B cell (primary cell): ENCODE measurements at regions not wholly inside any gene's neighbourhood (a gene's known extent, or its start where the extent isn't known, plus 50 kb on each side); places are given as distances from the start of the nearest gene placed in this dataset.

Source experiments
- ATAC-seq: fragments of 200-7000 bp; cut with Tn5 transposase; one replicate; pipeline ENCODE4 v1.10.0; 2021; ENCODE audit warnings: low read depth, mild to moderate bottlenecking, moderate number of reproducible peaks, moderate library complexity
- CTCF ChIA-PET: fragments of 350-600 bp; sonication (Branson Sonifier 250); formaldehyde crosslinking; loops from one replicate; lab custom pipeline; 2021; ENCODE audit warnings: antibody characterized with exemption, inconsistent platforms; lab: Charles Lee
- POLR2A ChIA-PET: fragments of 350-600 bp; sonication (Branson Sonifier 250); formaldehyde crosslinking; loops from one replicate; lab custom pipeline; 2021; ENCODE audit warnings: antibody characterized with exemption; lab: Charles Lee
- DNase-seq: peaks from one replicate; pipeline ENCODE4 v3.0.0; 2013
- H2AFZ ChIP-seq: 2 replicates; pipeline ENCODE4 v1.6.1; 2012; ENCODE audit warnings: mild to moderate bottlenecking, low read depth, low read length; ENCODE audit not compliant: insufficient read depth, poor library complexity, severe bottlenecking
- H3K27ac ChIP-seq, 2 donors: 1 replicate in 1 of 2; 2 replicates in 1 of 2; pipeline ENCODE4 v1.5.1; 2012 to 2013; ENCODE audit warnings: low read length in 2 of 2, mild to moderate bottlenecking in 2 of 2, moderate library complexity in 1 of 2
- H3K27me3 ChIP-seq, 4 experiments: fragments of 200-600 bp in 1 of 4; sonication (generic) in 1 of 4; replicated peaks in 1 of 4; 1 replicate in 2 of 4; 2 replicates in 2 of 4; pipeline versions ENCODE4 v1.6.1 to v1.7.0; 2013 to 2016; ENCODE audit warnings: low read length in 3 of 4, mild to moderate bottlenecking in 2 of 4, mixed read lengths in 1 of 4, moderate library complexity in 1 of 4; ENCODE audit not compliant: insufficient read depth in 4 of 4, control insufficient read depth in 3 of 4; ENCODE audit errors: control extremely low read depth in 1 of 4
- H3K36me3 ChIP-seq, 2 experiments: replicated peaks in 1 of 2; 1 replicate in 1 of 2; 2 replicates in 1 of 2; pipeline versions ENCODE4 v1.6.1 to v1.7.1; 2013; ENCODE audit warnings: low read length in 1 of 2; ENCODE audit not compliant: insufficient read depth in 2 of 2, control insufficient read depth in 1 of 2; ENCODE audit errors: control extremely low read depth in 1 of 2, extremely low read depth in 1 of 2
- H3K4me1 ChIP-seq, 2 donors: fragments of 200-600 bp in 1 of 2; sonication (generic) in 1 of 2; 1 replicate in 1 of 2; 2 replicates in 1 of 2; pipeline versions ENCODE4 v1.5.1 to v1.6.1; 2013 to 2017; ENCODE audit warnings: low read length in 2 of 2; ENCODE audit not compliant: control insufficient read depth in 2 of 2, insufficient read depth in 2 of 2
- H3K4me2 ChIP-seq: replicated peaks from 2 replicates; pipeline ENCODE3; 2012; ENCODE audit warnings: mild to moderate bottlenecking, low read depth, low read length; ENCODE audit not compliant: poor library complexity, severe bottlenecking
- H3K4me3 ChIP-seq, 5 experiments: fragments of 200-600 bp in 1 of 5; sonication (generic) in 1 of 5; 1 replicate in 3 of 5; 2 replicates in 2 of 5; pipeline versions ENCODE4 v1.5.1 to v1.7.0; 2011 to 2016; ENCODE audit warnings: low read length in 4 of 5, mild to moderate bottlenecking in 4 of 5, low read depth in 2 of 5, control low read depth in 1 of 5, moderate library complexity in 1 of 5; ENCODE audit not compliant: insufficient read depth in 1 of 5; ENCODE audit errors: control extremely low read depth in 1 of 5, extremely low read depth in 1 of 5
- H3K79me2 ChIP-seq: fragments of 200-600 bp; sonication (generic); one replicate; pipeline ENCODE4 v1.6.0; 2016; ENCODE audit warnings: low read length; ENCODE audit not compliant: control insufficient read depth, insufficient read depth
- H3K9ac ChIP-seq: fragments of 200-600 bp; sonication (generic); 2 replicates; pipeline ENCODE4 v1.6.1; 2017; ENCODE audit warnings: mild to moderate bottlenecking, low read length, moderate library complexity
- H3K9me3 ChIP-seq, 3 donors: one replicate each; pipeline versions ENCODE4 v1.6.1 to v1.7.1; 2013; ENCODE audit warnings: low read length in 2 of 3; ENCODE audit not compliant: control insufficient read depth in 2 of 3, insufficient read depth in 1 of 3; ENCODE audit errors: control extremely low read depth in 1 of 3
- H4K20me1 ChIP-seq: 2 replicates; pipeline ENCODE4 v1.6.0; 2012; ENCODE audit warnings: mild to moderate bottlenecking, low read length; ENCODE audit not compliant: insufficient read depth, control insufficient read depth, poor library complexity, severe bottlenecking
- H3K27ac Mint-ChIP-seq: one replicate; pipeline ENCODE4 v1.8.0; 2021; ENCODE audit warnings: mixed read lengths
- H3K27me3 Mint-ChIP-seq: one replicate; pipeline ENCODE4 v1.8.0; 2021; ENCODE audit warnings: mixed read lengths
- H3K4me1 Mint-ChIP-seq: one replicate; pipeline ENCODE4 v1.8.0; 2021; ENCODE audit warnings: mixed read lengths
- H3K4me3 Mint-ChIP-seq: one replicate; pipeline ENCODE4 v1.8.0; 2021; ENCODE audit warnings: mixed read lengths
- H3K9me3 Mint-ChIP-seq: one replicate; pipeline ENCODE4 v1.8.0; 2022; ENCODE audit warnings: mixed read lengths; ENCODE audit not compliant: insufficient read depth
- CTCF ChIP-seq: fragments of 200-600 bp; IDR thresholded peaks from one replicate; pipeline ENCODE4 v1.8.0; 2022; ENCODE audit warnings: antibody characterized with exemption, mild to moderate bottlenecking
- EZH2 ChIP-seq: IDR thresholded peaks from 2 replicates; pipeline ENCODE4 v1.6.1; 2012; ENCODE audit warnings: borderline replicate concordance, low read depth, mild to moderate bottlenecking, moderate library complexity, low read length; ENCODE audit not compliant: insufficient read depth, poor library complexity, severe bottlenecking
- WGBS: methylation state at CpG from one replicate; pipeline ENCODE4 v1.1.5; 2013; ENCODE audit warnings: missing lambda C conversion rate; ENCODE audit not compliant: insufficient coverage; 5-methylcytosine and 5-hydroxymethylcytosine counted together
- intact Hi-C: fragments of 100-400 bp; cut with micrococcal nuclease; formaldehyde crosslinking; loops from one replicate; pipeline ENCODE4 v1.10.0; 2022

- ATAC-seq, result no peak
- Mint-ChIP-seq H3K27ac (no peak overlapping the region), H3K4me1 (no peaks in the 10 kb centered on the region), H3K27me3 (no peaks in the 10 kb centered on the region), H3K9me3 (peaks cover 11% of the 10 kb centered on the region), H3K4me3 (no peak overlapping the region)
- POLR2A ChIA-PET, result no interaction called here
- no peaks in the 10 kb centered on the region for H4K20me1 ChIP-seq
- WGBS, result 89% methylated on average over 4 of the region's 4 CpGs
- H3K27ac ChIP-seq, result no peak overlapping the region
- no peak overlapping the region for H3K4me2 ChIP-seq
- no peak overlapping the region for H2AFZ ChIP-seq
- no peaks in the 10 kb centered on the region for H3K4me1 ChIP-seq
- intact Hi-C loops, result no loop called here
- no peaks in the 10 kb centered on the region for H3K79me2 ChIP-seq
- TF ChIP-seq EZH2 (no peak), CTCF (no peak)
- H3K9ac ChIP-seq, result no peak overlapping the region
- CTCF ChIA-PET, result no interaction called here
- H3K36me3 ChIP-seq, result no peaks in the 10 kb centered on the region
- no peaks in the 10 kb centered on the region for H3K27me3 ChIP-seq
- H3K4me3 ChIP-seq, result no peak overlapping the region
- no peak for DNase-seq
- peaks cover 0 to 11% (median 0%) of the 10 kb centered on the region in 3 donors for H3K9me3 ChIP-seq
These were observed 609.5 kb upstream of the CDH4 start for GRCh38 chr20:60642541-60642940.

GRCh38 chr20:60648556-60648955 lies 603.5 kb upstream of the CDH4 start:
- ChIA-PET CTCF (no interaction called here), POLR2A (no interaction called here)
- no peak overlapping the region for H3K4me3 ChIP-seq
- intact Hi-C loops, result no loop called here
- no peaks in the 10 kb centered on the region for H3K27me3 ChIP-seq
- no peaks in the 10 kb centered on the region for H3K4me1 ChIP-seq
- no peak overlapping the region for H3K27ac ChIP-seq
- Mint-ChIP-seq H3K4me1 (no peaks in the 10 kb centered on the region), H3K9me3 (peaks cover 16% of the 10 kb centered on the region), H3K4me3 (no peak overlapping the region), H3K27me3 (no peaks in the 10 kb centered on the region), H3K27ac (no peak overlapping the region)
- no peak overlapping the region for H3K4me2 ChIP-seq
- DNase-seq (no peak), ATAC-seq (no peak)
- H3K36me3 ChIP-seq, result no peaks in the 10 kb centered on the region
- 70% methylated on average over 2 of the region's 6 CpGs for WGBS
- H4K20me1 ChIP-seq, result no peaks in the 10 kb centered on the region
- no peak for TF ChIP-seq EZH2
- no peaks in the 10 kb centered on the region for H3K79me2 ChIP-seq
- peaks cover 0 to 13% (median 0%) of the 10 kb centered on the region in 3 donors for H3K9me3 ChIP-seq
- no peak overlapping the region for H3K9ac ChIP-seq
- no peak overlapping the region for H2AFZ ChIP-seq
